HG02852 (cell line): ENCODE measurements at regions not wholly inside any gene's neighbourhood (a gene's known extent, or its start where the extent isn't known, plus 50 kb on each side); places are given as distances from the start of the nearest gene placed in this dataset.

Experiments used
- ATAC-seq: cut with Tn5 transposase; IDR thresholded peaks from one replicate; pipeline ENCODE4 v1.9.1; 2021; ENCODE audit warnings: mild to moderate bottlenecking, moderate library complexity; ENCODE audit not compliant: unreplicated experiment

DNA sequence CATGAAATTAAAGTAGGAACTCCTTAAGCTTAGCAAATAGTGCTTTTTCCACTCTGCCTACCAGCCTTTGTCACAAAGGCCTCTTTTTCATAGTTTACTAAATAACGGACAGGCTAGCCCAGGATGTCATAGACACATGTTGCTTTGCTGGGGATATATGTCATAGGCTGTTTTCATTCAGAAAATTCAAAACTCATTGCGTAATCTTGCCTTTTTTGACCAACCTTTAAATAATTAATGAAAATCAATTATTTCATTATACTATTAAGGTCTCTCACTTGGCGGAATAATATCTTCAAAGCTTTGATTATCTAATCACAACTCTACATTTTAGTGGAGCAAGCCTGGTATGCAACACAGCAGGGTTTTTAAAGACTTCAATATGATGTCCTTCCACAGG, 1245.7 kb upstream of the LRRTM1 start:
- no peak for ATAC-seq

DNA sequence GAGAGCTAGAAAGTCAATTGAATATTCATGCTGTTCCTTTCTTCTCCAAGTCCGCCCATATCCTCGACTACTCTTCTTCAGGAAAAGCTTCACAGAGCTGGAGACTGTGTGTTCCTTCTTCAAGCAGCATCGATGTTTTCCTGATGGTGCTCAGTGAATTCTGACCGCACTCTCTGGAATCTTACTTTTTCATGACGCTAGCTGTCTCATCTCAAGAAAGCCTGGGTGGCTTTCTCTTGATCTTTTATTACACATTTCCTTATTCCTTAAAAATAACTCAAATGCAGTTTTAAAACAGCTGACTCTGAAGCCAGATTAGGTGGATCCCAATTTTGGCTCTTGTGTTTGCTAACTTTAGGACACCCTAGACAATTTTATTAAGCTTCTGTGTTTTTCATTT, 1245.1 kb upstream of the LRRTM1 start:
- no peak for ATAC-seq

DNA sequence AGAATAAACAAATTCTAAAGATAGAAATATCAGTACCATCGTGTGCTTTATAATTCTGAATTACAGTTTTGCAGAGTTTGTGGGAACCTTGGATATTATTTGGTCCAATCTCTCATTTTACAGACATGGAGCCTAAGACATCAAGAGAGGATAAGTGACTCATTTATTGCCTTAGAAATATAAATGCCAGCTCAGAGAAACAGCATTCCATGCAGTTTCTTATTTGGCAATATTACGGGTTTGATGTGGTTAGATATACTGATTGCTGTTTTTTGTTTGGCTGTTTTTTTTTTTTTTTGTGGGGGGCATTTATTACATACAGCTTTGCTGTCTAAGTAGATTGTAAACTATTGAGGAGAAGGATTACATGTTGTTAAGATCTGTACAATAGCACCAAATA, 1241.1 kb upstream of the LRRTM1 start:
- no peak for ATAC-seq

DNA sequence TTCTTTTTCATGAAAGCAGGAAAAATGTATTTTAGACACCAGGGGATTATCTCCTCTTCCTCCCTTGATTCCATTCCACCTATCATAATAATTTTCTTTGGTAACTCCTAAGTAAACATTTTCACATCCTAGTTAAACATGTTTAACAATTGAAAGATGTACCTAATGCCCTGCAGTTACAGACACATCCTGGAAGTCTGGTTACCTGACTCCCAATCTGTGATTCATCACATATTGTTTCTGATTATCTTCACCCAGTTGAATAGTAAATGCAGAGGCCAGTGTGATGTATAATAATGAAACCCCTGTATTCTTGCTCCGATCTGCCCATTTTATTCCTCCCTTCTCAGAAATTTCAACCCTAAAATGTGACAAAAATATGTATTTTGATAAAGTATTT, 1237.6 kb upstream of the LRRTM1 start:
- ATAC-seq: no peak

DNA sequence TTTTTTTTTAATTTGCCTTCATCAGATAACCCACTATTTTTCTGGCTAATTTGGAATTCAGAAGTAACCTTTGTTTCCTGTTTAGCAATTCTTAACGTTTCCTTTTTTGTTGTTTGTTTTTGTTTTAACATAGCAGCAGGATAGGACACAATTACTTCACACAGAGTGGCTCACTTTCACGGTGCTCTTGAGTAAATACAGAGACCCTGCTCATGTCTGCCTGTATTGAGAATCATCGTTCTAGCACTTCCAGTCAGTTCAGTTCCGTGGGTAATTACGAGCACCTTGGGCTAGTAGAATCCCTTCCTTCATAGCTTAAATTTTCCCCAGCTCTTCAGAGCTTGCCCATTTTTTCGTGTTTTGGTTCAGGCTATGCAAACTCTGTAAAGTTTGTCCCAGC, 1225.4 kb upstream of the LRRTM1 start:
- no peak for ATAC-seq

DNA sequence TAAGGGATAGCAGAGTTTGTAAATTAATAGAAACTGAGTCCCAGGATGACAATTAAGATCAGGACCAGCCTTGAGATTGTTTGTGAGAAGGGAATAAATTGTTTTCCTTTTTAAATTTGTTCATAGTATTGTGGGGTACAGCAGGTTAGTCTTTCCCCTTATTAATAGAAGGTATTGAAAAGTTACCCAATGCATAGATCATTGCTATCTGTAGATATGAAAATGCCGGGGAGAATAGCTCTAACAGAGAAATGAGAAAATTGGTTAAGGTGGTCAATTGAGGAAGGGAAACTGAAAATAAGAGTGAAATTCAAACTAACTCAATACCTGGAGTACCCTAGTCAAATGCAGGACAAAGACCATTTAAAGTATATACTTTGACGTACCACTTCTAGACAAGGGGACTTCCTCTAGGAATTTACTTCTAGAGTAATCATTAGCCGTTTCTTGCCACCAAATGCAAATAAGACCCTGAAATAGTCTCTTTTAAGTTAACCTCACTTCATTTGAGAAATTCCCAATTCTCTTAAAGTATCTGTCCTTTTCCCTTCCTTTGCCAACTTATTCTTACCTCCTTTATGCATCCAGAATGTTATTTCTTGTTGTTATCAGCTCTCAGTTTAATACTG, 1224.4 kb upstream of the LRRTM1 start:
- peak; percentile 58 for ATAC-seq

DNA sequence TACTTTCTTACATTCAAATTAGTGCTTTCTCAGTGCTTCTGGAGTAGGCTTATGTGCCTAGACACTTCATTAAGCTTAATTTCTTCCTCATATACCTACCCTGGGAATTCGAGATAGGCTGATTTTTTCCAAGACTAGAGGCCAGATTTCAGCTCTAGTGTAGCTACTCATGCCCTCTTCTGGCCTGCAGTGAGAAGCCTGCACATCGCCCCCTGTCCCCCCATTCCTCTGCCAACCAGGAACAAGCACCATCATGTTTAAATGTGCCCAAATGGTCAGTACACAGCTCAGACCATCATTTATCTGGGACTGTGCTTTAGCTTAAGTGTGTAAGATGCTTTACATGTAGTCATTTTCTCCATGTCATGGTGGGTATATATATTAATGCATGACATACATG, 1218.8 kb upstream of the LRRTM1 start:
- ATAC-seq: no peak

DNA sequence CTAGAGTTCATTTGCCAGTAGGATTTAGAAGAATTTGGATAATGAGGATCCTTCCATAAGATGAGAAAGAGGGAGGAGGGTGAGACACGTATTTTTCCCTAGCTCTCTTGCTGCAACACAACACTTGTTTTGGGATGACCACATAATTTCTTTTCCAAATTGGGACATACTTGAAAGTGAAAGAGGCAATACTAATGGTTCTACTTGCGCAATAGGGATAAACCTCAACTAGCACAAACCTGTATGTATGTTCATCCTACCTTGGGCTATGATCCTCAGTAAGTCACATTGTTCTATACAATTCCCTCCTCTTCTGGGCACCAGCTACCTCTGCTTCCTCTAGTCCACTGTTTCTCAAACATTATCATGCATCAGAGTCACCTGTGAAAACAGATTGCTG, 1208.8 kb upstream of the LRRTM1 start:
- ATAC-seq: no peak

DNA sequence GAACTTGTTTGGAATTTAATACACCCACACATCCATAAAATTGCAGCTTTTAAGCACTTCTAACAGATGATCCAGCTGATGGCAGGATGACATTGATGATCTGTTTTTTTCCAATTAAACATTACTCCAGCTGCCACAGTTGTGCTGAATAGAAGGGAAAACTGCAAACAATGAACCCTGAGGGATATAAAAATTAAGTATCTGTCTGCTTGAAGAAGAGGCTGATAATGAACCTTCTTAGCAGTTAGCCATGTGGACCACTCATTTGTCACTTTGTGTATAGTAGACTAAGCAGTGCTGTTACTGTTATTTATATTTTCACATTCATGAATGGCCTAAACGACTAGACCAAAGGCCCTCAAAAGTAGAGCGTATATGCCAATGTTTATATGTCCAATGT, 1201.0 kb upstream of the LRRTM1 start:
- ATAC-seq: no peak

DNA sequence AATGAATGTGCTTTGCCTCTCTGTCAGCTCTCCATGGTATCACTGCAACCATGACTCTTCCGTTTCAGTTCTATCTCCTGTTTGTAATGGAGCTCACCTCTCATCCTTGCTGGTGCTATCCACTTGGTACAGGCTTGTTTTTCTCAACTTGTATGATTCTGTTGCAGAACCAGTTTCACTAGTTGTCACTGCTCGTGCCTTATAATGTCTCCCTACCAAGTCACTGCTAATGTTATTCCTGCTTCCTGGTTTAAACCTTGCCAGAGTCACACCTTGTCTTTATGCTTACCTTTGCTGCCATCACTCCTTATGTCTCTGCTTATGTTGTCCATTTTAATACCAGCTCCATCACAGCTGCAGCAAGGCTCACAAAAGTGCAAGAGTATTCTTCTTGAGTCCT, 1191.0 kb upstream of the LRRTM1 start:
- no peak for ATAC-seq

DNA sequence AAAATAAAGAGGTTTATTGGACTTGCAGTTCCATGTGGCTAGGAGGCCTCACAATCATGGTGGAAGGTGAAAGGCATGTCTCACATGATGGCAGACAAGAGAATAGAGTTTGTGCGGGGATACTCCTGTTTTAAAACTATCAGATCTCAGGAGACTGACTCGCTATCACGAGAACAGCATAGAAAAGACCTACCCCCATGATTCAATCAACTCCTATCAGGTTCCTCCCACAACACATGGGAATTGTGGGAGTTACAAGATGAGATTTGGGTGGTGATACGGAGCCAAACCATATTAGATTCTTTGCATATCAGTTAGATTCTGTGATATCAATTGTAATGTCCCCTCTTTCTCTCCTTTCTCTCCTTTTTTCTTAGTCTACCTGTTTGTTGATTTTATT, 1178.7 kb upstream of the LRRTM1 start:
- ATAC-seq: no peak

DNA sequence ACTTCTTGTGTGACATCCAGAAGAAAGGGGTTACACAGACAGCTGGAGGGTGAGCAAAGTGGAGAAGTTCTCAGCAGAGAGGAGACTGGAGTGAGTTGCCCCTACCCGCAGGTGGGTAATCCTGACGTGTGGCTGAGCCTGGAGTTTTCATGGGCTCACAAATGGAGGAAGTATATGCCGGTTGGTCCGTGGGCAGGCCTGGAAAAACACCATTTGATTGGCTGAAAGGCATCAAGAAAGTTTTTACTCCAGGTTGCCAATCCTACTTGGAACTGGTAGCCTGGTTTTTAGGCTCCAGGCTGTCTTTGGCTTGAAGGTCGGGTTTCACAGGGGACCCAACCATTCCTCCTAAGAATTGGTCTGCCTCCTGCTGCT, 1177.4 kb upstream of the LRRTM1 start:
- no peak for ATAC-seq

DNA sequence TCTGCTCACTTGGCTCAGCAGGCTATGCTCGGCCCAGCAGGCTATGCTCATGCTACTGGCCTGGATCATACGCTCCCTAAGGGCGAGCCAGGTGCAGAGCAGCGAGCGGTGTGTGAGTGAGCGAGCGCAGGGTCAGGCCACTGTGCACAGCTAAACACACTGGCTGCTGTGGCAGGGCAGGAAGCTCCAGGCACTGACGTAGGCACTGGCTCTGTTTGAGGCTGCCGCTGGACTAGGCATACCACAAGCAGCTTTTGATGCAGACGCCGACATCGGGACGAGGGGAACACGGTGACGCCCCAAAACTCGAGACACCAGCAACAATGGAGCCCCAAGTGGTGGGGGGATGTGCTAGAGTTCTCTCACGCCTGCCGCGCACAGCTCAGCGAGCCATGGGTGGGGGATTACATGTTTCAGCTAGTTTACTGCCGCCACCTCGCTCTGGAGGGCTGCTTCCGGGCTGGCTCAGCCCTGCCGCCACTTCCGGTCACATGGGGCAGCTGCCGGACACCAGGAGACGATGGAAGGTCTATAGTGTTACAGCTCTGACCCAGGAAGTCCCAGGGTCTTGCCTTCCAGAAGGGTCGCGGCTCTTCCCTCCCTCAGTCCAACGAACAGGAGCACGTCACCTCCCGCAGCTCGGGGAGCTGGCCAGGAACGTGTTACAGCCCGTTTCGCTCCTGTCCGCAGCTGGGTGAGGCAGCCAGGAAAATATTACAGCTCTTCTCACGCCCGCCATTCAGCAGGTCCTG, 1176.9 kb upstream of the LRRTM1 start:
- ATAC-seq: no peak

DNA sequence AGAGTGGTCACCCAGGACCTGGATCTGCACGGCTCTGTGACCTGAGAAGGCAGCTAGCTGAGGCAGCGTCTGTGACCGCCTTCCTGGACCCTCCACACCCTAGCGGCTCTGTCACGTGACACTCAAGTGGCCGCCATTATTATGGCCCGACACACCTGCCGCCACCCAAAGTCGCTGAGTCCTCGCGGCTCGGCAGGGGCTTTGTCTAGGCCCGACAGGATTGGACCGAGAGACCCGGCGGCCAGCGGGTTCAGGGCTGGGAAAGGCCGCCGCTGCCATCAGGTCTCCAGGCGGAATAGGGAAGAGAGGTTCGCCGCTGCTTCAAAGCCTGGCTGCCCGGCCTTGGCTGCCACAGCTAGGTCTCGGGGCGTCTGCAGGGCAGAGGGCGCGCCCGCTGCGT, 1162.5 kb upstream of the LRRTM1 start:
- ATAC-seq: no peak

DNA sequence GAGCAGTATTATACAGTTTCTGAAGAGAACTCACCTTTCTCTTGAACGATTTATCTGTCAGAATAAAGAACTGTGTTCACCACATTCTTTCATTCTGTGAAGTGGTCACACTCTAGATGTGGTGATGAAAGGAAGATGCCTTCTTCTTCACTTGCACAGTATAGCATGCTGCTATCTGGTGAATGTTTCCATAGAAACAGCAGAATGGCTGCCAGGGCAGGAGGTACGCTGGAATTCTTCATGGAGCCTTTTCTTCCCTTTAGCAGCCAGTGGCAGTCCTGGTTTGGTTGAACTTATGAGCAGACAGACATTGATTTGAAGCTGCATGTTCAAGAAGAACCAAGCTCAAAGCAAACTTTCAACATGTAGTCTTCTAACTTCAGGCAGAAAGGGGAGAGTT, 1157.9 kb upstream of the LRRTM1 start:
- ATAC-seq: no peak

DNA sequence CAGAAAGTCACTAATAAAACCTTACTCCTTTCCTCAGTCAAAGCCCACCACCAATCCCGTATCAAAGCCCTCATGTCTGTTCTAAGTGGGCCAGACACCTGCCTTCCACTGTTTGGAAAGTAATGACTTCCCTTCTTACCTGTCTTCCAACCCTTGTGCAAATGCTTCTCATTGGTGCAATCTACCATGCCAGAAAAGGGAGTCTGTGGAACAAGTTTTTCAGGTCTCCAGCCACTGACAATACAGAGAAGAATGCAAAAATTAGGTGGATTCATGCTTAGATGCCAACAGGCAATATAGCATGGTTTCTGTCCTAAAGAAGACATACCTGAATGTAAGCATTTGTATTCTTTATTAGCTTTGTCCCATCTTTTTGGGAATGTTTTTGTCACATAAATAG, 1140.6 kb upstream of the LRRTM1 start:
- no peak for ATAC-seq

DNA sequence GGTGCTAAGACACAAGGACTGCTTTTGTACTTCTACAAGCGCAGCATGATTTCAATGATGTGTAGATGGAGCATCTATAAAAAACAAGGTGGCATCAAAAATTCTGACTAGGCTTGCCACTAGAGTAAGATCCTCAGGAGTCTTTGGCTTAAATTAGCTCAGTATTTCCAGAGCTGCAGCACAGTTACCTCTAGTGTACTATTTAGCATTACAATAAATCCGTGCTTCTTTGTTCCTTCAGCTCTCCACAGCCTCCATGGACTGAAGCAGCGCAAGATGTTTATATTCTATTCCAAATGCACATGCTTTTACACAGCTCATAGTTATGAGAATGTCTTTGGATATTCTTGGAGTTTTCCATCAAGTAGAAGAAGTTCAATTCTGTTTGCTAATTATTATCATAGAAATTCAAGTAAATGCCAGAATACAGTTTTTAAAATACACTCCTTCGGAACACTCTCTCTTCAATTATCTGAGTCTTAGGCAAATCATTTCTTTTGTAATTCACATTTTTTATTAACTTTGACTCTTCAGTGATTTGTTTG, 1133.0 kb upstream of the LRRTM1 start:
- ATAC-seq: no peak

DNA sequence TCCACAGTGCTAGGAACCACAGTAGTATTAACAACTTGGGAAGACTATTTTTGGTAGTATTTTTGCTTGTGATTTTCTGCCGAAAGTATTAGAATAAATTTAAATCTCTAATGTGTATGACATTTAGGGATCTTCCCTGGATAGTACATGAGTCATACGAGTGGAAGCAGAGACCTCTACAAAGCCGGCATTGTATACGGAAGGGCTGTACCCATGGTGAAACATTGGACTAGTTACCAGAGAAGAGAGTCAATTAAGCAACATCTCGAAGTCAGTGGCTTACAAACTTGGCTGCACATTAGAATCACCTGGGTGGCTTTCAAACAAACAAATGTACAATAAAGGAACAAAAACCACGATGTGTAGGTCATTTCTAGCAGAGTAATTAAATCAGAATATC, 1131.7 kb upstream of the LRRTM1 start:
- no peak for ATAC-seq

DNA sequence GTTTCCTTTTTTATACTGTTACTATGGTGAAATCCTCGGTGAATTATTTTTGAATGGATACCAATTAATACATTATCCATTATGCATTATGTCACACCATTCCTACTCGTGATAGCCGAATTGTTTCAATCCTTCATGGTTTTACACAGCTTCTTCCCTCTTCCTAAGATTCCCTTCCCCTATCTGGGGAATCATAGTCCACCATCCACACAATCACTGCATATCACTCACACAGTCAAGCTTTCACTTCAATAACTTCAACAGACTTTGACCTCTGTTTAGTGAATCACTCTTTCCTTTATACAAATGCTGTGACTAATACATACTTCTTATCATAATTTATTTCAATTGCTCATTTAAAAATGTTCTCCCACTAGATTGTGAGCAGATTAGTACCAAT, 1108.1 kb upstream of the LRRTM1 start:
- no peak for ATAC-seq

DNA sequence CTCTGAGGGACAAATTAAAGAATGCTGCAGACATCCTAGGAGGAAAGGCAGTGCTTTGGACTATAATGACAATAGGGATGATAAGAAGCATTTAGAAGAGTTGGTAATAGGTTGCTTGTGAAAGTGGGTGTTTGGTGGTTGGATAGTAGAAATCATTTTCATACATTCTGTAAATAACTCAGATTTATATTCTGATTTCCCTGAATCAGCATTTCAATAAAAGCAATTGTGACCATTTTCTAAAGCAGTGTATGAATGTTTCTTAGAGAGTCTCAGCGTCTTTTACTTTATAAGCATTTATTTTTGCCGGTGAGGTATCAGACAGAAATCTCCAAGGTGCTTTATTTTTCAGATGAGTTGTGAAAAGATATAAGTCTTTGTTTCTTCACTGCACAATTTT, 1099.0 kb upstream of the LRRTM1 start:
- ATAC-seq: no peak

DNA sequence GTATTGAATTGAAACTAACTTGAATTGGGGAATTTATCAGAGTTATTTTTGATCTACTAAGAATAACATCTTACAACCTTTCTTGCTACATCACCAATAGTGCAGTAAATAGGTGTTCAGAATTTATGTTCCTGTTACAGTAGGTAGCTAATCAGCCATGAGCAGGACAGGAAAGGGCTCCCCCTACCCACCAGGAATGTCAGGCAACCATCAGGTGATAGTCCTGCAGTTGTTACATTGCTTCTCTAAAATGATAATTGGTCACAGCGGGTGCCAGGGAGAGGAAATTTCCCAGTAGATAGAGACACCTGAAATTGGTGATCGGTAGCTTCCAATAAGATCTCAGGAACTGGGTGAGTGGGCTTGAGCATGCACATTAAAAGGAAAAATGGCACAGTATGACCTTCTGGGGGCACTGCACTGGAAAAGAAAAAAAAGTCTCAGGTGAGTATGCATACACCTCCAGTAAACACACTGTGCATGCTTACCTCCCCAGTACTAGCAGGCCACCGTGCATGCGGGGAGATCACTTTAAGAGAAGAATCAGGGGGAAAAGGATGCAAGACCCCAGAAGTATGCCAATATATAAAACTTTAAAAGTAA, 1092.0 kb upstream of the LRRTM1 start:
- no peak for ATAC-seq

DNA sequence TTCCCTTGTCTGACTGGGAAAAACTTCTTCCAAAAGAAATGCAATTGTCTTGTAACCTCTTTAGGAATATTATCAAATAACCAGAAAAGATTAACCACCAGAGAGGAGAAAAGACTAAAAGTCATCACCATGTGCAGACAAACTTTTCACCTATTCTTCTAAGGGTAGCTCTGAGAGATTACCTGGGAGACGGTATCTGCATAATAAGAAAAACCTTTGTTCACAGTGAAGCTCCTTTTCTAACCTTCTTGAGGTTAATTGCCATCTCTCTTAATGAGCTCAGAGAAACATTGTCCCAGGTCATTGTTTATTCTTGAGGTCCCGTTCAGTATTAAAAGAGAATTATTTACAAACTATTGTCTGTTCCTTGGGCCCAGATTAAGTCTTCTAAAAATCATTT, 1091.2 kb upstream of the LRRTM1 start:
- no peak for ATAC-seq
